K562 (cell line): ENCODE measurements at regions not wholly inside any gene's neighbourhood (a gene's known extent, or its start where the extent isn't known, plus 50 kb on each side); places are given as distances from the start of the nearest gene placed in this dataset.

Source experiments
- ATAC-seq: fragments of 200-7000 bp; cut with Tn5 transposase; 3 replicates; pipeline ENCODE4 v1.9.1; 2020; ENCODE audit warnings: moderate library complexity
- BruUV-seq: library from RNA; stranded (reverse); fragments of 400-500 nt; replicated peaks from 2 replicates; lab custom pipeline; 2021; lab: Mats Ljungman, UMichigan
- CTCF ChIA-PET: fragments of 300-600 bp; formaldehyde crosslinking; extraction: SDS; loops from one replicate; lab custom pipeline; 2021; ENCODE audit warnings: low intra/inter-chr PET ratio; lab: Yijun Ruan, JAX
- POLR2A ChIA-PET: fragments of 300-600, 350-650 bp; sonication (Branson Sonifier 250); formaldehyde crosslinking; extraction: SDS; loops from one replicate; lab custom pipeline; 2021; ENCODE audit warnings: antibody characterized with exemption, inconsistent platforms; lab: Yijun Ruan, JAX
- DNase-seq, 4 experiments: peaks; one replicate each; pipeline versions ENCODE4 v3.0.0 to v3.0.0-alpha.2; 2011 to 2018; ENCODE audit warnings: low spot score in 3 of 4, mixed read lengths in 3 of 4; ENCODE audit errors: extremely low read depth in 1 of 4
- FAIRE-seq: peaks from 2 replicates; lab custom pipeline; 2011; peaks lifted over from hg19 to GRCh38; lab: Jason Lieb, UNC
- H2AFZ ChIP-seq: 2 replicates; pipeline ENCODE4 v1.6.0; 2011; ENCODE audit warnings: low read depth, low read length, control low read depth, inconsistent platforms
- H3K27ac ChIP-seq: fragments of 200-600 bp; 3 replicates; pipeline ENCODE4 v1.8.0; 2011; ENCODE audit warnings: low read depth, mild to moderate bottlenecking, control low read depth, inconsistent platforms, low read length, moderate library complexity, mixed read lengths; ENCODE audit errors: extremely low read depth
- H3K27me3 ChIP-seq, 2 experiments: fragments of 300-600 bp in 1 of 2; 2 replicates in 1 of 2; 3 replicates in 1 of 2; pipeline versions ENCODE4 v1.6.0 to v1.8.0; 2011; ENCODE audit warnings: inconsistent platforms in 2 of 2, low read length in 2 of 2, mild to moderate bottlenecking in 1 of 2, mixed read lengths in 1 of 2, moderate library complexity in 1 of 2; ENCODE audit not compliant: control insufficient read depth in 2 of 2, insufficient read depth in 2 of 2
- H3K36me3 ChIP-seq: fragments of 300-600 bp; 3 replicates; pipeline ENCODE4 v1.8.0; 2011; ENCODE audit warnings: mild to moderate bottlenecking, low read length, inconsistent platforms; ENCODE audit not compliant: control insufficient read depth, insufficient read depth
- H3K4me1 ChIP-seq, 2 experiments: fragments of 200-600 bp in 1 of 2; replicated peaks in 1 of 2; 2 replicates in 1 of 2; 3 replicates in 1 of 2; pipeline versions ENCODE4 v1.5.1 to v1.8.0; 2011; ENCODE audit warnings: inconsistent platforms in 2 of 2, low read length in 2 of 2, mild to moderate bottlenecking in 1 of 2, mixed read lengths in 1 of 2, moderate library complexity in 1 of 2; ENCODE audit not compliant: control insufficient read depth in 2 of 2, insufficient read depth in 2 of 2
- H3K4me2 ChIP-seq: 2 replicates; pipeline ENCODE4 v1.6.1; 2011; ENCODE audit warnings: low read length, control low read depth, inconsistent platforms, mixed read lengths; ENCODE audit not compliant: insufficient read depth
- H3K4me3 ChIP-seq: fragments of 200-600 bp; sonication (generic), shearing (Covaris generic); 2 replicates; pipeline ENCODE4 v1.5.1; 2016; ENCODE audit warnings: control low read depth, inconsistent platforms
- H3K79me2 ChIP-seq: fragments of 200-600 bp; 3 replicates; pipeline ENCODE4 v1.8.0; 2011; ENCODE audit warnings: low read length, inconsistent platforms; ENCODE audit not compliant: control insufficient read depth, insufficient read depth
- H3K9ac ChIP-seq, 2 experiments: 2 replicates each; pipeline versions ENCODE4 v1.6.0 to v1.6.1; 2011; ENCODE audit warnings: low read depth in 2 of 2, low read length in 2 of 2, control low read depth in 1 of 2, inconsistent platforms in 1 of 2, mild to moderate bottlenecking in 1 of 2, mixed read lengths in 1 of 2; ENCODE audit not compliant: insufficient read depth in 1 of 2
- H3K9me1 ChIP-seq: one replicate; pipeline ENCODE4 v1.6.0; 2011; ENCODE audit warnings: inconsistent platforms, mild to moderate bottlenecking, low read length, moderate library complexity; ENCODE audit not compliant: control insufficient read depth, insufficient read depth
- H3K9me3 ChIP-seq: replicated peaks from 2 replicates; pipeline ENCODE4 v1.5.1; 2011; ENCODE audit warnings: low read depth, low read length, inconsistent platforms; ENCODE audit not compliant: control insufficient read depth, insufficient read depth
- H4K20me1 ChIP-seq: replicated peaks from 2 replicates; pipeline ENCODE4 v1.6.1; 2011; ENCODE audit warnings: low read length, inconsistent platforms, mixed read lengths; ENCODE audit not compliant: control insufficient read depth, insufficient read depth
- CREM ChIP-seq: IDR thresholded peaks from 2 replicates; pipeline ENCODE4 v1.6.1; 2014; ENCODE audit warnings: antibody characterized with exemption, low read depth
- RHOXF2B ChIP-seq: fragments of 250-450 bp; sonication (Bioruptor Pico); conservative IDR thresholded peaks from 2 replicates; pipeline ENCODE4 v1.5.1; 2021
- WGBS: fragments of 100-300 bp; shearing (Covaris generic); methylation state at CpG from one replicate; pipeline ENCODE4 v1.1.6; 2016; ENCODE audit warnings: low coverage, mixed read lengths; ENCODE audit not compliant: insufficient coverage; ENCODE audit errors: missing lambda C conversion rate; 5-methylcytosine and 5-hydroxymethylcytosine counted together
- in situ Hi-C: fragments of 300-500 bp; cut with MboI; formaldehyde crosslinking; loops from 4 replicates; pipeline ENCODE4 v1.15.0; 2018; ENCODE audit warnings: inconsistent platforms, mixed read lengths
- intact Hi-C: fragments of 100-400 bp; cut with micrococcal nuclease; formaldehyde crosslinking; loops from 2 replicates; pipeline ENCODE4 v1.14.2; 2022
- TF ChIP-seq, protein P1 (sequence below): fragments of 250-450 bp; sonication (Bioruptor Pico); IDR thresholded peaks from 2 replicates; pipeline ENCODE4 v1.5.0; 2020; ENCODE audit warnings: mild to moderate bottlenecking, borderline replicate concordance
- TF ChIP-seq, protein P2 (sequence below): fragments of 450-650 bp; formaldehyde crosslinking; IDR thresholded peaks from 2 replicates; pipeline ENCODE4 v1.4.0; 2022; ENCODE audit warnings: missing genetic modification characterization

DNA sequence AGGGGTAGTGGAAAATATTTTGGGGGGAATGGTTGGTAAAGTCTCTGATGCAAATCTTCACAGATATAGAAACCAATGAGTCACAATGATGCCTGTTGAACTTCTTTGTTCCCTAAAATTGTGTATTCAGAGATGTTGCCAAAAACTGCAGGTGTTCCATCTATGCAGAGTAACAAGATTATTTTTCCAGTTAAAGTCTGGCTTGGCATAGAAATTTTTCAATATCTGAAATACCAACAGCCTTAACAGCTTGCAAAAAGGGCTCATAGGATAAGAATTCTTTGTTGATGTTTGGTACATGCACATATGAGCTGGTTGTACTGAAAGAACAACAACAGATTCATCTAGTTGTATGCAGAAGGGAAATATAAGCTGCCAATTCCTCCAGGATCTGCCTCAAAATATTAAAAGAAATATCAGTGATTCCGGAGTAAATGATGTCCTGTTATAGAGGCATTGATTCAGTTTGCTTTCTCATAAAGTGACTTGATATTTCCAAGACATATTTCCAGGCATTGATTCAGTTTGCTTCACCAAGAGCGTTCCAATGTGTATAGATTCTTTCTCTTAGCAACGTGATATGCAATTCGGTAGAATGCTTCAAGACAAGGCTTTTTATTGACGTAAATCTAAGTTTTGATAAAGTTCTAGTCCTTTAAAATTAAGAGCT, 564.4 kb downstream of the TMA16 start (continued):
- TF ChIP-seq, protein P1, sequence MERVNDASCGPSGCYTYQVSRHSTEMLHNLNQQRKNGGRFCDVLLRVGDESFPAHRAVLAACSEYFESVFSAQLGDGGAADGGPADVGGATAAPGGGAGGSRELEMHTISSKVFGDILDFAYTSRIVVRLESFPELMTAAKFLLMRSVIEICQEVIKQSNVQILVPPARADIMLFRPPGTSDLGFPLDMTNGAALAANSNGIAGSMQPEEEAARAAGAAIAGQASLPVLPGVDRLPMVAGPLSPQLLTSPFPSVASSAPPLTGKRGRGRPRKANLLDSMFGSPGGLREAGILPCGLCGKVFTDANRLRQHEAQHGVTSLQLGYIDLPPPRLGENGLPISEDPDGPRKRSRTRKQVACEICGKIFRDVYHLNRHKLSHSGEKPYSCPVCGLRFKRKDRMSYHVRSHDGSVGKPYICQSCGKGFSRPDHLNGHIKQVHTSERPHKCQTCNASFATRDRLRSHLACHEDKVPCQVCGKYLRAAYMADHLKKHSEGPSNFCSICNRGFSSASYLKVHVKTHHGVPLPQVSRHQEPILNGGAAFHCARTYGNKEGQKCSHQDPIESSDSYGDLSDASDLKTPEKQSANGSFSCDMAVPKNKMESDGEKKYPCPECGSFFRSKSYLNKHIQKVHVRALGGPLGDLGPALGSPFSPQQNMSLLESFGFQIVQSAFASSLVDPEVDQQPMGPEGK: no peak
- TF ChIP-seq CREM: no peak

DNA sequence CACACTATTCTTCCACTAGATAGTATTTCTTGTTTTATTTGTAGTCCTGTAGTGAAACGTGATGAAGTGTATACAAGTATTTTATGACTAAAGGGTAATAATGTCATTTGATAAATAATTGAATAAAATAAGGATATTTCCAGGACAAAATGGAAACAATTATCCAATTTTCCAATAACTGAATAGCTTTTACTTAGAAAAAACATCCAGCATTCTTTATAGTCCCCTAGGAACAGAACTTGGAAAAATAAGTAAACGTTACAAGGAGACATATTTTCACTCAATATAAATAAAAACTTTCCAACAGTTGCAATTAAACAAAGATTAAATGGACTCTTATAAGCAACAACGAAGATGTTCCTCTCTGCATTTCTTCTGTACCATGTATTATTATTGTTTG, 566.0 kb downstream of the TMA16 start:
- Histone ChIP-seq H3K36me3 (no peaks in the 10 kb centered on the region), H3K9me1 (no peaks in the 10 kb centered on the region), H3K9ac (no peak overlapping the region), H3K4me3 (no peak overlapping the region), H4K20me1 (no peaks in the 10 kb centered on the region), H3K79me2 (no peaks in the 10 kb centered on the region), H3K4me2 (no peak overlapping the region), H2AFZ (no peak overlapping the region), H3K27ac (no peak overlapping the region), H3K4me1 (no peaks in the 10 kb centered on the region), H3K27me3 (no peaks in the 10 kb centered on the region), H3K9me3 (no peaks in the 10 kb centered on the region)
- ATAC-seq: no peak
- DNase-seq: no peak
- BruUV-seq: no TSS peak
- POLR2A ChIA-PET: no interaction called here
- FAIRE-seq: no peak
- TF ChIP-seq, protein P2, sequence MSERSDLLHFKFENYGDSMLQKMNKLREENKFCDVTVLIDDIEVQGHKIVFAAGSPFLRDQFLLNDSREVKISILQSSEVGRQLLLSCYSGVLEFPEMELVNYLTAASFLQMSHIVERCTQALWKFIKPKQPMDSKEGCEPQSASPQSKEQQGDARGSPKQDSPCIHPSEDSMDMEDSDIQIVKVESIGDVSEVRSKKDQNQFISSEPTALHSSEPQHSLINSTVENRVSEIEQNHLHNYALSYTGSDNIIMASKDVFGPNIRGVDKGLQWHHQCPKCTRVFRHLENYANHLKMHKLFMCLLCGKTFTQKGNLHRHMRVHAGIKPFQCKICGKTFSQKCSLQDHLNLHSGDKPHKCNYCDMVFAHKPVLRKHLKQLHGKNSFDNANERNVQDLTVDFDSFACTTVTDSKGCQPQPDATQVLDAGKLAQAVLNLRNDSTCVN: no peak
- no peak for TF ChIP-seq RHOXF2B (CRISPR knock-in tag)
- TF ChIP-seq, all 486 proteins: peak for 0
- in situ Hi-C loops (no loop called here), intact Hi-C loops (no loop called here)
- 0% methylated on average over 3 of the region's 3 CpGs for WGBS
- CTCF ChIA-PET: no interaction called here
